Astrocyte of the cerebellum (primary cell): ENCODE measurements at regions not wholly inside any gene's neighbourhood (a gene's known extent, or its start where the extent isn't known, plus 50 kb on each side); places are given as distances from the start of the nearest gene placed in this dataset.

Source experiments
- DNase-seq: peaks from one replicate; pipeline ENCODE4 v3.0.0-alpha.2; 2011; ENCODE audit warnings: low read depth
- H3K4me3 ChIP-seq: 2 replicates; pipeline ENCODE4 v1.5.1; 2011; ENCODE audit warnings: mild to moderate bottlenecking, low read depth, low read length, moderate library complexity
- CTCF ChIP-seq: IDR thresholded peaks from 2 replicates; pipeline ENCODE4 v1.5.1; 2012; ENCODE audit warnings: low read length, low read depth, moderate library complexity, mild to moderate bottlenecking; ENCODE audit errors: missing control alignments
- in situ Hi-C: cut with HindIII; loops from 2 replicates; pipeline ENCODE4 v1.10.0; 2017; ENCODE audit warnings: low sequenced_read_pairs

GRCh38 chr6:88539295-88539764 is 373.2 kb upstream of the CNR1 start:
- H3K4me3 ChIP-seq: no peak overlapping the region
- no peak for DNase-seq
- TF ChIP-seq CTCF: no peak
- in situ Hi-C loops: no loop called here

GRCh38 chr6:88538840-88539239 is 372.7 kb upstream of the CNR1 start:
- H3K4me3 ChIP-seq: no peak overlapping the region
- DNase-seq: no peak
- no peak for TF ChIP-seq CTCF
- in situ Hi-C loops: no loop called here

GRCh38 chr6:88538130-88538706 is 372.1 kb upstream of the CNR1 start:
- no peak for TF ChIP-seq CTCF
- H3K4me3 ChIP-seq: no peak overlapping the region
- in situ Hi-C loops: no loop called here
- no peak for DNase-seq

GRCh38 chr6:88536071-88536625 is 370.0 kb upstream of the CNR1 start:
- DNase-seq: no peak
- no peak for TF ChIP-seq CTCF
- H3K4me3 ChIP-seq: no peak overlapping the region
- in situ Hi-C loops: no loop called here

GRCh38 chr6:88535306-88535705 is 369.2 kb upstream of the CNR1 start:
- no peak for TF ChIP-seq CTCF
- in situ Hi-C loops: no loop called here
- no peak overlapping the region for H3K4me3 ChIP-seq
- DNase-seq: no peak

- H3K4me3 ChIP-seq: no peak overlapping the region
- TF ChIP-seq CTCF: no peak
- DNase-seq: no peak
- in situ Hi-C loops: no loop called here
Measured at GRCh38 chr6:88532241-88532860, 366.2 kb upstream of the CNR1 start.
